HCT116 (cell line): ENCODE measurements at regions not wholly inside any gene's neighbourhood (a gene's known extent, or its start where the extent isn't known, plus 50 kb on each side); places are given as distances from the start of the nearest gene placed in this dataset.

ENCODE experiments used
- ATAC-seq: fragments of 200-7000 bp; cut with Tn5 transposase; 2 replicates; pipeline ENCODE4 v1.9.1; 2020; ENCODE audit warnings: mild to moderate bottlenecking, moderate library complexity
- BruUV-seq: library from RNA; stranded (reverse); fragments of 400-500 nt; replicated peaks from 2 replicates; lab custom pipeline; 2021; lab: Mats Ljungman, UMichigan
- CTCF ChIA-PET: fragments of 300-600 bp; sonication (Branson Sonifier 250); formaldehyde crosslinking; loops from one replicate; lab custom pipeline; 2021; ENCODE audit warnings: antibody characterized with exemption; lab: Charles Lee
- POLR2A ChIA-PET: fragments of 300-600, 350-600 bp; sonication (Branson Sonifier 250); formaldehyde crosslinking; loops from one replicate; lab custom pipeline; 2021; ENCODE audit warnings: antibody characterized with exemption; lab: Charles Lee
- RAD21 ChIA-PET, 2 experiments: fragments of 300-600 bp; sonication (Branson Sonifier 250); formaldehyde crosslinking; loops; one replicate each; lab custom pipeline; 2023; ENCODE audit warnings: low total read pairs in 2 of 2; ENCODE audit not compliant: uncharacterized antibody in 2 of 2, unreplicated experiment in 2 of 2, low non-redundant PET in 1 of 2; lab: Charles Lee
- DNase-seq: peaks from one replicate; pipeline ENCODE4 v3.0.0-alpha.2; 2010; ENCODE audit warnings: low read depth, low spot score
- H2AFZ ChIP-seq: fragments of 200-600 bp; shearing (Covaris generic), sonication (generic); 2 replicates; pipeline ENCODE4 v1.6.1; 2017; ENCODE audit warnings: low read depth, mixed run types, mixed read lengths, antibody characterized with exemption, low read length; ENCODE audit not compliant: poor library complexity, severe bottlenecking
- H3K27ac ChIP-seq: 2 replicates; pipeline ENCODE4 v1.5.1; 2012; ENCODE audit warnings: low read depth, low read length
- H3K27me3 ChIP-seq: fragments of 200-600 bp; sonication (generic); 2 replicates; pipeline ENCODE4 v1.6.1; 2016; ENCODE audit warnings: mixed run types, low read length, mixed read lengths; ENCODE audit not compliant: insufficient read depth
- H3K36me3 ChIP-seq, 2 experiments: fragments of 200-500 bp in 1 of 2; fragments of 200-600 bp in 1 of 2; sonication (Bioruptor generic) in 1 of 2; sonication (generic) in 1 of 2; 2 replicates each; pipeline versions ENCODE4 v1.5.1 to v1.6.1; 2014 to 2016; ENCODE audit warnings: low read length in 2 of 2, inconsistent platforms in 1 of 2, mixed read lengths in 1 of 2, mixed run types in 1 of 2; ENCODE audit not compliant: insufficient read depth in 2 of 2, control insufficient read depth in 1 of 2
- H3K4me1 ChIP-seq, 2 experiments: fragments of 200-600 bp in 1 of 2; sonication (generic) in 1 of 2; 2 replicates each; pipeline versions ENCODE4 v1.5.1 to v1.6.1; 2012 to 2017; ENCODE audit warnings: low read length in 2 of 2, inconsistent platforms in 1 of 2, mild to moderate bottlenecking in 1 of 2, mixed read lengths in 1 of 2, mixed run types in 1 of 2, moderate library complexity in 1 of 2; ENCODE audit not compliant: insufficient read depth in 2 of 2, control insufficient read depth in 1 of 2
- H3K4me2 ChIP-seq: fragments of 200-600 bp; sonication (generic); 2 replicates; pipeline ENCODE4 v1.6.1; 2017; ENCODE audit warnings: mixed run types, low read length, mixed read lengths
- H3K4me3 ChIP-seq, 2 experiments: fragments of 200-600 bp in 1 of 2; sonication (generic) in 1 of 2; replicated peaks in 1 of 2; 2 replicates each; pipeline ENCODE4 v1.5.1; 2011 to 2016; ENCODE audit warnings: low read length in 2 of 2, control low read depth in 1 of 2, low read depth in 1 of 2, mild to moderate bottlenecking in 1 of 2, mixed read lengths in 1 of 2, mixed run types in 1 of 2
- H3K79me2 ChIP-seq: fragments of 200-600 bp; sonication (generic); 2 replicates; pipeline ENCODE4 v1.6.1; 2017; ENCODE audit warnings: mild to moderate bottlenecking, mixed run types, low read length, moderate library complexity, mixed read lengths; ENCODE audit not compliant: insufficient read depth
- H3K9ac ChIP-seq: fragments of 200-600 bp; sonication (generic); 2 replicates; pipeline ENCODE4 v1.6.1; 2016; ENCODE audit warnings: low read length, mixed read lengths
- H3K9me2 ChIP-seq: fragments of 200-600 bp; sonication (generic), shearing (Covaris generic); 2 replicates; pipeline ENCODE4 v1.6.1; 2017; ENCODE audit warnings: mixed run types, mild to moderate bottlenecking, moderate library complexity; ENCODE audit not compliant: insufficient read depth
- H3K9me3 ChIP-seq, 2 experiments: fragments of 200-500 bp in 1 of 2; fragments of 200-600 bp in 1 of 2; sonication (Bioruptor generic) in 1 of 2; sonication (generic) in 1 of 2; 2 replicates each; pipeline ENCODE4 v1.6.1; 2014 to 2017; ENCODE audit warnings: low read length in 2 of 2, mixed read lengths in 2 of 2, inconsistent platforms in 1 of 2, low read depth in 1 of 2, mild to moderate bottlenecking in 1 of 2, mixed run types in 1 of 2, moderate library complexity in 1 of 2; ENCODE audit not compliant: control insufficient read depth in 1 of 2, insufficient read depth in 1 of 2
- H4K20me1 ChIP-seq: fragments of 200-600 bp; sonication (generic), shearing (Covaris generic); 2 replicates; pipeline ENCODE4 v1.6.1; 2017; ENCODE audit warnings: mixed run types, mild to moderate bottlenecking, moderate library complexity; ENCODE audit not compliant: insufficient read depth
- ATF3 ChIP-seq: IDR thresholded peaks from 2 replicates; pipeline ENCODE4 v1.6.1; 2012
- EGR1 ChIP-seq: IDR thresholded peaks from 2 replicates; pipeline ENCODE4 v1.6.1; 2012; ENCODE audit warnings: low read depth
- EZH2phosphoT487 ChIP-seq: fragments of 200-600 bp; IDR thresholded peaks from 2 replicates; pipeline ENCODE4 v1.6.1; 2018; ENCODE audit warnings: antibody characterized with exemption, borderline replicate concordance
- MAX ChIP-seq: IDR thresholded peaks from 2 replicates; pipeline ENCODE4 v1.6.1; 2012
- RAD21 ChIP-seq: IDR thresholded peaks from 2 replicates; pipeline ENCODE4 v1.6.1; 2012; ENCODE audit warnings: low read depth, mild to moderate bottlenecking
- REST ChIP-seq: IDR thresholded peaks from 2 replicates; pipeline ENCODE4 v1.6.1; 2012; ENCODE audit warnings: low read depth
- ZBTB33 ChIP-seq: IDR thresholded peaks from 2 replicates; pipeline ENCODE4 v1.6.1; 2011; ENCODE audit warnings: mild to moderate bottlenecking, low read length, moderate library complexity; ENCODE audit not compliant: insufficient replicate concordance; ENCODE audit errors: extremely low read depth
- intact Hi-C: fragments of 100-400 bp; cut with micrococcal nuclease; formaldehyde crosslinking; loops from 2 replicates; pipeline ENCODE4 v1.10.0; 2022

GRCh38 chr11:97968071-97968470 is 1052.7 kb upstream of the CNTN5 start:
- H3K9me2 ChIP-seq, result no peaks in the 10 kb centered on the region
- no peaks in the 10 kb centered on the region for H3K36me3 ChIP-seq
- ChIA-PET RAD21 (no interaction called here), CTCF (no interaction called here), POLR2A (no interaction called here)
- BruUV-seq, result no TSS peak
- ATAC-seq (no peak), DNase-seq (no peak)
- no peaks in the 10 kb centered on the region for H3K4me1 ChIP-seq
- peaks cover 4% of the 10 kb centered on the region in 2 experiments; a peak in 2 of 4 replicates for H3K9me3 ChIP-seq
- intact Hi-C loops, result no loop called here
- H2AFZ ChIP-seq, result no peak overlapping the region
- no peak overlapping the region for H3K4me3 ChIP-seq
- TF ChIP-seq REST, result no peak
- TF ChIP-seq RAD21, result no peak
- no peak for TF ChIP-seq EGR1
- TF ChIP-seq ZBTB33, result no peak
- TF ChIP-seq EZH2phosphoT487, result no peak
- TF ChIP-seq MAX, result no peak
- no peak for TF ChIP-seq ATF3
- no peak overlapping the region for H3K27ac ChIP-seq
- no peak overlapping the region for H3K9ac ChIP-seq
- H4K20me1 ChIP-seq, result no peaks in the 10 kb centered on the region
- no peaks in the 10 kb centered on the region for H3K79me2 ChIP-seq
- H3K4me2 ChIP-seq, result no peak overlapping the region
- no peaks in the 10 kb centered on the region for H3K27me3 ChIP-seq
